Activated CD4-positive, alpha-beta T cell treated with anti-CD3 and anti-CD28 coated beads for 1 hour (primary cell): ENCODE measurements at regions not wholly inside any gene's neighbourhood (a gene's known extent, or its start where the extent isn't known, plus 50 kb on each side); places are given as distances from the start of the nearest gene placed in this dataset.
"Not testable (repeated sequence)": the region's sequence is repeated elsewhere in the genome, so short reads cannot be mapped to it uniquely, and the experiment has no call there.

Experiments used
- DNase-seq: peaks from one replicate; pipeline ENCODE4 v3.0.0-alpha.2; 2020

DNA sequence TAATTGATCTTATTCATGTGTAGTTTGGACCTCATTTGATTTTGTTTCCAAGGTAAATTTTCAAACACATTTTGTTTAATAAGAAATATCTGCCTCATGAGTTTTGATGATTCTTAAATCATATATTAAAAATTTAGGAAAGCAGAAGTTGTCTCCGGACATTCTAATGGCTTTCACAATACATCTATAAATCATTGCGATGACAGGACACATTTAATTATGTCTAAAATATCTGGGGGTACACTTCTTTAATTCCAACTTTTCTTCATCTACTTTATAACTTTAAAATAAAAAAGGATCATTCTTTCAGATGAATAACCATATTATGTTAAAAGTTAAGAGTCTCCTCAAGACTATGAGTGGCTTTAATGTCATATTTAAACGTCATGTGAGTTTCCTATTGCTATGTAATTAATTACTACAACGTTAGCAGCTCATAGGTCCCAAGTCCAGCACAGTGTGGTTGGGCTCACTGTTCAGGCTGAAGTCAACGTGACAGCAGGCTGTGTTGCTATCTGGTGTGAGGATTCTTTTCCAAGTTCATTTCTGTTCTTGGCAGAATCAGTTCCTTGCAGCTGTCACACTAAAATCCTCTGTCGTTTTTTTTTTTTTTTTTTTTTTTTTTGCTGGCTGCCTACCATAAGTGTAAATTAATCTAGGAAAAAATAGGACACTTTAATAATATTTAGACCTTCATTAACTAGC is 893.5 kb downstream of the LTN1 start:
- DNase-seq: no peak

- no peak for DNase-seq
Measured at GRCh38 chr21:28091466-28091865, 901.2 kb downstream of the LTN1 start.

- DNase-seq: no peak
Measured at GRCh38 chr21:28090546-28090945, 902.1 kb downstream of the LTN1 start.

DNA sequence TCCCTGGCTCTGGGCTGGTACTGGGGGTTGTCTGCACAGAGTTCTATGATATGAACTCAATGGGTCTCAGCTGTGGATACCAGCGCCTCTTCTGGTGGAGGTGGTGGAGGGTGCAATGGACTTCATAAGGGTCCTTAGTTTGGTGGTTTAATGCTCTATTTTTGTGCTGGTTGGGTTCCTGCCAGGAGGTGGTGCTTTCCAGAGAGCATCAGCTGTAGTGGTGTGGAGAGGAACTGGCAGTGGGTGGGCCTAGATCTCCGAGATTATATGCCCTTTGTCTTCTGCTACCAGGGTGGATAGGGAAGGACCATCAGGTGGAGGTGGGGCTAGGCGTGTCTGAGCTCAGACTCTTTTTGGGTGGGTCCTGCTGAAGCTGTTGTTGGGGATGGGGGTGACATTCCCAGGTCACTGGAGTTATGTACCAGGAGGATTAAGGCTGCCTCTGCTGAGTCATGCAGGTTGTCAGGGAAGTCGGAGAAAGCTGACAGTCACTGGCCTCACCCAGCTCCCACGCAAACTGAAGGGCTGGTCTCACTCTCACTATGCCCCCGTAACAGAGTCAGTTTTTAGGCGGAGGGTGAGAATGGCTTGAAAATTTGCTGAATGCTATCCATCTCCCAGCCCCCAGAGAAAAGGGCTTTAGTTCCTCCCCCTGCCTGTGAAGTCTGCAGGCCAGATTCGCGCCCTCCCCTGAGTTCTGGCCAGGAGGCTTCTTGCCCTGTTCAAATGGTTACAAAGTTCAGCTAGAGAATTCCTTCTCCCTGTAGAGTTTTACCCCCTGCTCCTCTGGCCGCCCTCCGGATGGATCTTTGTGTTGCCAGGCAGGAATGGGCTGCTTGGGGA is 902.9 kb downstream of the LTN1 start:
- DNase-seq: no peak

GRCh38 chr21:28086861-28087581 is 905.7 kb downstream of the LTN1 start:
- no peak for DNase-seq

DNA sequence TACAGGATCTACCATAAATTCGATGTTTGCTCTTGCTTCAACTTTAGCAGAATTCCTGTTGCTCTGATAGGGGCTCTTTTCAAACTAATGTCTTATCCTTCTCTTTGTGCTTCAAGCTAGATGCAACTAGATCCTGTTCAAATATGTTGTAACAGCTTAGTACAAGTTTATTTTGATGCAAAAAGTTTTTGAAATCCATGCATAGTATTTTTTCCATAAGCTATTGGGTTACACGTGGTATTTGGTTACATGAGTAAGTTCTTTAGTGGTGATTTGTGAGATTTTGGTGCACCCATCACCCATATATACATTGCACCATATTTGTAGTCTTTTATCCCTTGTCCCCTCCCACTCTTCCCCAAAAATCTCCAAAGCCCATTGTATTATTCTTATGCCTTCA is 907.7 kb downstream of the LTN1 start:
- DNase-seq: no peak

DNA sequence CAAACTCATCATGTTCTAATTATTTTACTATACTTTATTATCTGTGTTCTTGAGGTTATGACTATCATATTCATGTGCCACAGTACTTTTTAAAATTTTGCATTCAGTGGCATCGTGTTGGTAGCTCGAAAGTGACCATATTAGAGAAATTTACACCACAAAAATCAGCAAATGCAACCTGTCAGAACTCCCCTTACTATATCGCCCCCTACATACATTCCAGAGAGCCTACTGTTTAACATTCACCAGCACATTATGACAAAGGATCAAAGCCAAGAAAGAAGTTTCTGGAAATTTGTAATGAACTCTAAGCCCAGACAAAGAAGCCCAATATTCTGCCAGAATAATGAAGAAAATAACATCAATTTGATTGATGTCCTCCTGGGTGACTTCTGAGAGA is 909.3 kb downstream of the LTN1 start:
- no peak for DNase-seq

DNA sequence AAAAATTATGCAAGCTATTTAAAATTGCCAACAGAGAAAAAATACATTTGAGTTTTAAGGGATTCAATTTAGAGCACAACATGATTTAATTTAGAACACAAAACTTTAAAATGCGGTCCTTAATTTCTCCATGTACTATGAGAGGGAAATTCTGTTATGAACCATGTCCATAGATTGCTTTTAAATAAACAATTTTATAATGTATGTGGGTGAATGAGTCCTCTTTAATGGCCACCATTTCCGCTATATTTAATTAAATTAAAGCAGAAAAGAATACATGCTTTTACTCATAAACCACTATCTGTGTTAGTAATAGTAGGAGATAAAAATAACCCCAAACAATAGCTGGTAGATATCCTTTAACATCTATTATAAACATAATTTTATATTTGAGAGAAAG is 914.6 kb downstream of the LTN1 start:
- no peak for DNase-seq

- DNase-seq: no peak
Measured at GRCh38 chr21:28074676-28075075, 918.0 kb downstream of the LTN1 start.

DNA sequence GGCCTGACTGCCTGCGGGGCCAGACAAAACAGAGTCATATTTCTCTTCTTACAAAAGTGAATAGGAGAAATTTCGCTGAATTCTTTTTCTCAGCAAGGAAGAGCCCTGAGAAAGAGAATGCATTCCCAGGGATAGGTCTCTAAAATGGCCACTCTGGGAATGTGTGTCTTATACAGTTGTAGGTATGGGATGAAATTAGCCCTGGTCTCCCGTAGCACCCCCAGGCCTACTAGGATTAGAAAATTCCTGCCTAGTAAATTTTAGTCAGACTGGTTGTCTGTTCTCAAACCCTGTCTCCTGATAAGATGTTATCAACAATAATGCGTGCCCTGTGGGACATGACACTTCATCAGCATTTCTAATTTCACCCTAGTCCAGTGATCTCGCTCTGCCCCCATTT is 920.1 kb downstream of the LTN1 start:
- no peak for DNase-seq

DNA sequence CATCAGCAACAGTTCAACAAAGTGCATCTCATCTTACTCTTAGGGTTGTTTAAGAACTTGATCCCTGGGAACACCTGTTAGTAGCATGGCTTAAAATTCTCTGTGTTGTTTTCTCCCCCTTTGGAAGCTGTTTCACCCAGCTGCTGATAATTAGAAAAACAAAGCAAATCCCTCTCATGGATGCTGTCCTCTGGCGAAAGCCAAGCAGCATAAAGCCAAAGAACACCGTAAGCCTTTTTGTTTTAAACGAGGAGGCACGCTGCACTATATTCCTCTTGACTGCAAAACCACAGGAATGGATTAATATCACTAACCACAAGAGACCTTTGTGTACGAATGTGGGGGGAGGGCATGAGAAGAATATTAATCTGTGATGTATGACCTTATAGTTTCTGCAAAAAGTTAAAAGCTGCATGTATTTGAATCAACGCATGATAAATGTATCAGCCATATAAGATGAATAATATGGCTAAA is 923.2 kb downstream of the LTN1 start:
- DNase-seq: no peak

DNA sequence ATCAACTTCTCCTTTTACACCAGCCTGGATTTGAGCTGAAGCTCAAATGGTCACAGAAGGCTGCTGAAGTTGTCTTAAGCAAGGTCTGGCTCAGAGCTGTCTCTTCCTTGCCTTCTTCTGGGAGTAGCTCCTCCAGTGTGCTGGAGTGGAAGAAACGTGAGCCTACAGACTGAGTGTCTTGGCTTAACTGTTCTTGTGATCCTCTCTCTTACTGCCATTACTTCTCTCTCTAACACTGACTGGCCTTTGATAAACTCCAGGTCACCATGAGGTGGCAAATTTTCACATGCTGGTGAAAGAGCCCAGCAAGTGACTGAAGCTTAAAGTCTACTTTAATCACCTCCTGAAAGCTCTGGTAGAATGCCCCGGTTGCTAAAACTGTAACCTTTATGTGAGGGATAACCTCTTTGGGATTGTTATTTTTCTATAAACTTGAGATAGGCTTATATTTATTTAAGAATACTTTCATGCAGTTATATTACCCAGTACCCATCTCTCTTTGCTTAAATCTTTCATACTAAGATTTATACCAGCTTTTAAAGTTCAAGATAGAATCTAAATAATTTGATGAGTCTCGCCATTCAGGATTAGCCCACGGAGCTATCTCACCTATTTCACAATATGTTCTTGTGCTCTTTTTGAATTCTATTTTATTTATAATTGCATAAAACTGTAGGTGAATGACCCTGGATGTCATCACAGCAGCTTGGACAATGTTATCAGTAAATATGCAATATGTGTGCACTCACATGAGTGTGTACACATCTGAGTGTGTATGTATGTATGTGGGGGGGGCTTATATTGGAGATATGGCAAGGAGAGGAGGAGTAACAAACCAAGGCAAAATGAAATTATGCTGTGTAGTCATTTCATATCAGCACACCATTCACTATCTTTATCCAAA is 924.0 kb downstream of the LTN1 start:
- no peak for DNase-seq

DNA sequence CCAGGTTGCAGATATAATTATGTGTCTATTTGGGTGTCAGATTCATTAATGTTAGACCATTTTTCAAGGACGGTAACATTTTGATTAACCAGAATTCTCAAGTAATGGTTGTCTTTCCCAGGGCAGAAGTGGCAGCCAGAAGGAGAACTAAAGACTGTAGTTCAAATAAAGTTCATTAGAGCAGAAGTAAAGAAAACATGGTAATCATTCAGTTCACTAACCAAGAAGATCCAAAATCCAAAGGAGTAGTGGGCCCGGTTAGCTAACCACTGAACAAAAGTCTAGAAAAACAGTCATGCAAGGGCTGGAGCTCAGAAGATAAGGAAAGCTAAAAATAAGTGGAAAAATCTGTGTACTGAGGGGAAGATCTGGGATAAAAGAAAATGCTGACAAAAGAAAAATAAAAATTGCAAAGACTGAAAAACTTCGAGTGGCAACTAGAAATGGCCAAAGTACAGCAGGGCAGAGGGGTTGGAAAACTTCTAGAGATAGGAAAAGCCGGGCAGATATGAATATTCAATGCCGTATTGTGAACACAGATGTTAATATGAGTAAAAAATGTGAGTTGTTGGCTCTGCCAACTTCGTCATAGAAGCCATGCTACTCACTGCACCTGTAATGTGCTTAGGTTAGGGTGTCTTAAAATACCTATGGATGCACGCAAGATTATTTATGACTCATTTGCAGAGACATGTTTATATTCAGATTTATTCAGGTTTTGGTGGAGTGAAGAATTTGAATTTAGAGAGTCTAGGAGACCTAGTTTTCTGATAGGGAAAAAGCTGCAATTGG is 925.9 kb downstream of the LTN1 start:
- DNase-seq: no peak

GRCh38 chr21:28066076-28066475 is 926.6 kb downstream of the LTN1 start:
- DNase-seq: no peak

DNA sequence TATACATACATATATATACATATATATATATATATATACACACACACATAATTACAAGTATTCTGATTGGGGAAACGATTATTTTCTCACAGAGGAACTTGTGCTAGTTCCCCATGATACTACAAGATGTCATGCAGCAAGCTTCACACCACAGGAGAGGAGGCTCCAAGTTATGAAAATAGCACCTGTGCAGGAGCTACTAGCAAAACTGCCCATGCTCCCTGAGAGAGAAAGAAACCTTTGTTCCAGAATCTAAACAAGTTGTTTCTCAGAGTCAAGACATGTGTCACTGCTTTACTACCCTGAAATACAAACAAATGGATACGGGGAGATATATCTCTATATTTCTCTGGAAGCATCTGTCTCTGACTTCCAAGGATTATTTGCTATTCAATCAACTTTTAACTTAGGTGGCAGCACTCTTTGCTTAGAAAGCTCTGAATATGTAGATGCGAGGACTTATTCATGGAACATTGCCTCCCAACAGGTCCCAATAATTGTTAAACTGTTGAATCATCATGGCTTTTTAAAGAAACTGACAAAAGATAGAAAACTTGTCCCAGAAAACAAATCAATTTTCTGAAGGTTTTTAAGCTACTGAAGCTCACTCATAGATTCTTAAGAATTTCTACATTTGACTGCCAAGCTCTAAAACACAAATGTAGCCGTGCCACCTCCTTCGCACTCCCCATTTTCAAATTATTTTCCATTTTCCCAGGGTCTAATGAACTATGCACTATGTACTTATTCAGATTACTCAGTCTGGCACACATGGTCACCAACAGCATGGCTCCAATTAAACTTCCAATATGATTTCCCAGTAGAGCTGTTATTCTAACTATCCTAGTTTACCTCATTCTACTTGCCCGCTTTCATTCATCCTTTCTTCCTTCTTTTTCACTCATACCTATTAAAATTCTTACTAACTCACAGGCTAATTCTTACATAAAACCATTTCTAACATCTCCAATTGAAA is 929.1 kb downstream of the LTN1 start:
- DNase-seq: no peak

DNA sequence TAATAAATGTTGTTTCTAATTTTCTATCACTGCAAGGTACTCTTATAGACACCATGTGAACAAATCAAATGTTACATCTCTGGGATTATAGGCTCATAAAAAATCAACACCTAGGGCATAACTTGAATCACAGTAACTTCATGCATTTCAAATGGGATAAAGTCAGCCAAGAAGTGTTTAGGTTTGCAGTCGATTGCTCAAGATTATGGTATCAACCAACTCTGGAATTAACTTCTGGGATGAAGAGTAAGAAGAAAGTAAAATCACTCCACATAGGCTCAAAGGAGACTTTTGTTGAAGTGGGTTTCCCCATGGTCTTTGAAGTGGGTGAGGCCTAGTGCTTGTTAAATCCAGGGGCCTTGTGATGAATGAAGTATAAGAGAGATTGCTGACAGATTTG is 939.7 kb downstream of the LTN1 start:
- not testable (repeated sequence) for DNase-seq

GRCh38 chr21:28051649-28052048 is 941.0 kb downstream of the LTN1 start:
- not testable (repeated sequence) for DNase-seq

DNA sequence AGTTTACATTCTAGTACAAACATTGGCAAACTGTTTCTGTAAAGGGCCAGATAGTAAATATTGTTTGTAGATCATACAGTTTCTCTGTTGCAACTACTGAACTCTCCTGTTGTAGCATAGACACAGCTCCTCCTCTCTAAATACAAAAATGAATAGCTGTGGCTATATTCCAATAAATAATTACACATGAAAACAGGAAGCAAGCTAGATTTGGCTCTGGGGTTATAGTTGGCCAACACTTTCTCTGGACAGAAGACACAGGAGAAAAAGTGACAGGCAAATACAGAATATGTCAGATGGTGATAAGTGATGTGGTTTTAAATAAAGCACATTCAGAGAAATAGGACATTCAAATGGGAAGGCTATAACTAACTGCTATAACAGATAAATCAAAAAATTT is 957.0 kb downstream of the LTN1 start:
- not testable (repeated sequence) for DNase-seq

DNA sequence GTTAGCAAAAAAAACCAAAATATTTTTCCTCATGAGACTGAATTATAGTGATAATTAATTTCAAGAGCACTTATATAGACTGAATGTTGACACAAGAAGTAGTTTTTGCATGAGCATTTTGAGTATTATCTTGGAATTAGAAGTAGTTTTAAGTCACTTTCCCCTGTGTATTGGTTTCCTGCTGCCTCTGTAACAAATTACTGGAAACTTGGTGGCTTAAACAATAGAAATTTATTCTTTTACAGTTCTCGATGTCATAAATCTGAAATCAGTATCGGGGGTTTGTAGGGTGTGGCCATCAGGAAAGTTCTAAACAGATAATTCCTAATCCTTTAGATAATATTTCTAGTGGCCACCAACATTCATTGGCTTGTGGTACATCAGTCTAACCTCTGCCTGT is 957.8 kb downstream of the LTN1 start:
- DNase-seq: not testable (repeated sequence)

- not testable (repeated sequence) for DNase-seq
Measured at GRCh38 chr21:28034334-28034733, 958.3 kb downstream of the LTN1 start.
